Lower leg skin (tissue), 3 donors: ENCODE measurements at regions not wholly inside any gene's neighbourhood (a gene's known extent, or its start where the extent isn't known, plus 50 kb on each side); places are given as distances from the start of the nearest gene placed in this dataset.

Experiments
- POLR2A ChIP-seq, 2 donors: fragments of 450-650 bp; IDR thresholded peaks; one replicate each; pipeline ENCODE4 v1.6.1; 2016 to 2017; ENCODE audit warnings: antibody characterized with exemption in 2 of 2, mild to moderate bottlenecking in 1 of 2, moderate library complexity in 1 of 2
- TF ChIP-seq, protein P1 (sequence below), 3 donors: fragments of 450-650 bp; IDR thresholded peaks; one replicate each; pipeline ENCODE4 v1.5.1; 2016; ENCODE audit warnings: antibody characterized with exemption in 3 of 3, mild to moderate bottlenecking in 3 of 3, moderate library complexity in 2 of 3

DNA sequence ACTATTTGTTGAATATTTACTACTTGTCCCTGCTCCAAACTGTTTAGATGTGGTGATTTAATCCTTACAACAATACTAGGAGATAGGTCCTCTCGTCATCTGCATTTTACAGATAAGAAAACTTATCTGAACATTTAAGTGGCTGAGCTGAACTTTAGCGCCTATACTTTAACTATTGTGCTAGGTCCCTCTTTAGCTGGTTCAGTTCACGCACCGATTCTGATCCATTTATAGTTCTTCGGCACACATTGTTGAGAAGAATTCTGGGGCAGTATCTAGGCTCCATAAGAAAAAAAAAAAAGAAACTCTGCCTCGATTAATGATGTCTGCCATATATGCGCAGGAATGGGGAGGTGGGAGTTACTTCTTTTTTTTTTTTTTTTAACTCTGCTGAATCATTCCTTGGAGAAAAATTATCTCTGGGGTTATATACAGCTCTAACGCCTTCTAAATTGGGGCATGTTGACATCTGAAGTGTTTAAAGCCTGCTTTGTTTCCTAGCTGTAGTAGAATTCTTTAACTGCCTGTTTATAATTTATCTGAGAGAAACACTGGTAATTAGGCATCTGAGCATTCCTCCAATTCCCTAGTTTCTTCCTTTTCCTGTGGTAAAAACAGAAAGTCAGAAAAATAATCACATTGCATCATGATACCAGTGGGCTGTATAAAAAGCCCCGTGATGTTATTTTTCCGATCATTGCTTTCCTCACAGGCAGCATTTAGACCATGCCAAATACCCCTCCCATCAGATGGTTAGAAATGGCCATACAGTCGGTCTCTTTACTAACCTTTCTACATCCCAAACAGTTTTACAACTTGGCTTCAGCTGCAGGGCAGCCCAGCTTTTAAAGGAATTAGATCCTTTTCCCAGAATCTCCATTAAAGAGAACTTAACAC is 98.5 kb upstream of the KDM7A start:
- TF ChIP-seq, protein P1, sequence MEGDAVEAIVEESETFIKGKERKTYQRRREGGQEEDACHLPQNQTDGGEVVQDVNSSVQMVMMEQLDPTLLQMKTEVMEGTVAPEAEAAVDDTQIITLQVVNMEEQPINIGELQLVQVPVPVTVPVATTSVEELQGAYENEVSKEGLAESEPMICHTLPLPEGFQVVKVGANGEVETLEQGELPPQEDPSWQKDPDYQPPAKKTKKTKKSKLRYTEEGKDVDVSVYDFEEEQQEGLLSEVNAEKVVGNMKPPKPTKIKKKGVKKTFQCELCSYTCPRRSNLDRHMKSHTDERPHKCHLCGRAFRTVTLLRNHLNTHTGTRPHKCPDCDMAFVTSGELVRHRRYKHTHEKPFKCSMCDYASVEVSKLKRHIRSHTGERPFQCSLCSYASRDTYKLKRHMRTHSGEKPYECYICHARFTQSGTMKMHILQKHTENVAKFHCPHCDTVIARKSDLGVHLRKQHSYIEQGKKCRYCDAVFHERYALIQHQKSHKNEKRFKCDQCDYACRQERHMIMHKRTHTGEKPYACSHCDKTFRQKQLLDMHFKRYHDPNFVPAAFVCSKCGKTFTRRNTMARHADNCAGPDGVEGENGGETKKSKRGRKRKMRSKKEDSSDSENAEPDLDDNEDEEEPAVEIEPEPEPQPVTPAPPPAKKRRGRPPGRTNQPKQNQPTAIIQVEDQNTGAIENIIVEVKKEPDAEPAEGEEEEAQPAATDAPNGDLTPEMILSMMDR (IDR thresholded peaks at IDR 0.05), result no peak
- TF ChIP-seq POLR2A (IDR thresholded peaks at IDR 0.05), result no peak
